GM08714 (cell line): ENCODE measurements at regions not wholly inside any gene's neighbourhood (a gene's known extent, or its start where the extent isn't known, plus 50 kb on each side); places are given as distances from the start of the nearest gene placed in this dataset.

Experiments
- H3K4me3 ChIP-seq: fragments of 200-500 bp; sonication (Bioruptor generic); 2 replicates; pipeline ENCODE4 v1.5.1; 2014; ENCODE audit warnings: mild to moderate bottlenecking, low read length, inconsistent platforms
- ZNF274 ChIP-seq: IDR thresholded peaks from 2 replicates; pipeline ENCODE4 v1.6.1; 2012; ENCODE audit warnings: mild to moderate bottlenecking, low read depth, low read length

DNA sequence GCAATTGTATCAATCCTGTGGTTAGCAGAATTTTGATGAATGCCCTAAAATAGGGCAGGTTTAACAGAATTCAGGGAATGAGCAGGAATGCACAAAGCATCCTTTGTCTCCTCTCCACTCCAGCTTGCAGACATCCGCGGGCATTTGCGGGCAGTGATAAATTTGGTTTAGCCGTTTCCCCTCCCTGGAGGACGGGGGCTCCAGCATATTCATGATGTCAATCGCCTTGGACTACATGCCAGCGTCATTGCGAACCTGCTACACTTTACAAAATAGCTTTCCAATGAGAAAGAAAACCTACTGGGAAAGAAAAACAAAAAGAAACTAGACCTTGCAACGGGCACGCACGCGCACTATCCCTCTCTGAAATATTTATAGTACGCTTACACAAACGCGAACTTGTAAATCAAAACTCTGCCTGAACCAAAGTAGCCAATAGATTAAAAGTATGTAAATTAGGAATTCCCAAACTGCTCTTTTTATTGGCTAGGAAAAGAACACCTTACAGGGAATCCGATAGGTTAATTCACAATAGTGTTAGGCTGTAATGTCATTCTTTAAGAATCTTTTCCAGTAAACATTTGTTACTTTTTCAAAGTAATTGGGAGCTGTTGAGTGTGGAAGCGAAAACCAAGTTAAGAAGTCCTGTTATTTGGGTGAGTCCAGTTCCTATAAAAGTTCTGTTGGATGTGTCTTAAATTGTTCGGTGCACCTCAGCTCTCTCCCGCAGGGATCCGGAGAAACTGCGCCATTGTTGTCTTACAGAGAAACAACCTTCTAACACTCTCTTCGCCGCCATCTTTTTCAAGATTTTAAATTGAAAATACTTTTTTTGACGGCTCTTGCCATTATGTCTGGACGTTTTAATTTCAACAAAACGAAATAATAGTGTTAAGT lies 136.7 kb downstream of the HFE start:
- TF ChIP-seq ZNF274, result no peak
- H3K4me3 ChIP-seq, result peak overlapping the region; percentile 96

DNA sequence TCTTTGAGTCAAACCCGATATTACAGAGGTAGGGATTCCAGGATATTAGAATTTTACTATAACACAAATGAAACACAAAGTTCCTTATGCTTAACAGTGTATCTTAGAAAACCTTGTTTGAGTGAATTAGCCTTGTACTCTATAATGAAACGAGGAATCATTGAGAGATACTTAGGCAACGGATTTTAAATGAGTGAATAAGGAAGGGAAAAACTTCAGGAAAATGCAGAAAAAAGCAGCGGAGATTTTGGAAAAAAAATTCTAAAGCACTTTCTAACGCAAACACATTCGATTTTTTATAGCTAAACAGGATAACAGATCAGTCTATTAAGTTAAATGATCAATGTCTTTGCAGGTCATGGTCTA lies 137.3 kb downstream of the HFE start:
- no peak for TF ChIP-seq ZNF274
- H3K4me3 ChIP-seq, result peak overlapping the region; percentile 96

DNA sequence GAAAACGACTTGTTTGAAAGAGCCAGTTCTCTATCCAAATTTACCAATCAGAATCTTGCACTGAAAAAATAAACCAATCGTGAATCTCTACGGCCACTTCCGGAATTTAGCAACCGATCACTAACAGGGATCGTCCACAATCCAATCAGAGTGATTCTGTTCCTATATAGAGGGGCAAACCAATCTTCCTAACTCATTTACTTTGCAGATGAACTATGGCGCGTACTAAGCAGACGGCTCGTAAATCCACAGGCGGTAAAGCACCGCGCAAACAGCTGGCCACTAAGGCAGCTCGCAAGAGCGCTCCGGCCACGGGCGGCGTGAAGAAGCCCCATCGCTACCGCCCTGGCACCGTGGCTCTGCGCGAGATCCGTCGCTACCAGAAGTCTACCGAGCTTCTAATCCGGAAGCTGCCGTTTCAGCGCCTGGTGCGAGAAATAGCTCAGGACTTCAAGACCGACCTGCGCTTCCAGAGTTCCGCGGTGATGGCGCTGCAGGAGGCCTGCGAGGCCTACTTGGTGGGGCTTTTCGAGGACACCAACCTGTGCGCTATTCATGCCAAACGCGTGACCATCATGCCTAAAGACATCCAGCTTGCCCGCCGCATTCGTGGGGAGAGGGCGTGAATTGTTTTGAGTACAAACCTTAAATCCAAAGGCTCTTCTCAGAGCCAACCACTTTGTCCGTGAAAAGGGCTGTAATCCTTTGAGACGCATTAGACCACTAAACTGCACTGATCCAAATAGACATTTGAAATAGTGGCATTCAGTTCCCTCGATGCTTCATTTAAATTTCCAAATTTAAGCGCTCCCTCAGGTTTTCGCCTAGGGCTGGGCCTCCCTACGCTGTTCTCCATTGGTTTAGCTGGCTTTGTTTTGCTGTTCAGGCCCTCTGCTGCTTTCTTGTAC lies 138.0 kb downstream of the HFE start:
- no peak for TF ChIP-seq ZNF274
- H3K4me3 ChIP-seq, result peak overlapping the region; percentile 96

DNA sequence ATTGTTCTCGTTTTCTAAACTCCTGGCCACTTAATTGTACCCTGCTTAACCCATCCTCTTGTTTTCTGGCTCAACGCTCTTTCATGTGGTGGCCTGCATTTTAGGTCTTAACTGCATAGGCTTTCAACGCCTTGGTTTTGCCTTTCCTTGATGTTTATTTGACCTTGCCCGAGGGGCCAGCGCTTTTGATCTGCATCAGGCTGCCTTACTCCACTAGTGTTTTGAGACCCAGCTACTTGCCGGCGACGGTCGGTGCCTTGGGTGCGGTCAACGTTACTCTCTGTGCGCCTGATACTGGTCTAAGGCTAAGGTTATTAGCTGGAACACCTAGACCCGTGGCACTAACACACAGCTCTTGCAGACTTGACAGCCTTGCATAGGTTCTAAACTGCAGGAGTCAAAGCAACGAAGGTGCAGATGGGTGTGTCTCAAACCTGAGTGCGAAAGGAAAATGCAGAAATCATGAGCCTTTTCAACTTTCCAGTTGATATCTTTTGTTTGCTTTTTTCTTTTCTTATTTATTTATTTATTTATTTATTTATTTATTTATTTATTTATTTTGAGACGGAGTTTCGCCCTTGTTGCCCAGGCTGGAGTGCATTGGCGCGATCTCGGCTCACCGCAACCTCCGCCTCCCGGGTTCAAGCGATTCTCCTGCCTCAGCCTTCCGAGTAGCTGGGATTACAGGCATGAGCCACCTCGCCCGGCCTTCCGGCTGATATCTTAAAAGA lies 138.8 kb downstream of the HFE start:
- H3K4me3 ChIP-seq, result peak overlapping the region; percentile 96; the same call in 1 of the 2 replicates
- no peak for TF ChIP-seq ZNF274

DNA sequence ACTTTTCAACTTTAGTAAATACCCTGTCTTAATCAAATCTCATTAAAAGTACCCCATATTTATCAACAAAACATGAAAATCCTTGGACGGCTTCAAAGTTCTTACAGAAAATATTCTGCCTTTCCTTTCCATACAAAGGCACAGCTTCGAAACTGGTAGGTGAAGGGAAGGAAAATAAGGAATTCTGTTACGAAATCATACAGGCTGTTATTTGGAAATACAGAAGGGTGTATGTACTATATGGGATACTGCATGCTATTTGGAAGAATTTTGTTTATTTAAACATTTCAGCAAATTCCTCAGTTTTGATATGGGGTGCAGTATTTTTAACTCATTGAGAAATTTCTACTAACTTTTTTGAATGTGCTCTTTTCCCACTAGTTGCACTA lies 138.4 kb upstream of the BTN3A2 start:
- H3K4me3 ChIP-seq, result no peak overlapping the region
- TF ChIP-seq ZNF274, result no peak

DNA sequence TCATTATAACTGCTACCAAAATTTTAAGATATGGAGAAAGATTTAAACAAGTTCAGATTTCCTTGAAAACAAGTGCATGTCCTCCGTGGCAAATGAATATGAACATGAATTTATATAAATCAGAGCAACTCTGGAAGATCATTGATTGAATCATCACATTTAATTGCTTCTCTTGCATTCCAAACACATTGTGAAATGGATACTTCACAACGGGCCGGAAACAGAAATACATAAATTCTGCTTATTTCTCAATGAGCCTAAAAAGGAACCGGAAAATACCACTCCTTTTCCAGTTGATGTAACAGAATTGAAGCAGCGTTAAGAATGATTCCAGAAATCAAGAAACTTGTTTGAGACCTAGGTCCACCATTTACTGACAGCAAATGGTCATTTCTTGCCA lies 134.6 kb upstream of the BTN3A2 start:
- TF ChIP-seq ZNF274, result no peak
- no peak overlapping the region for H3K4me3 ChIP-seq

DNA sequence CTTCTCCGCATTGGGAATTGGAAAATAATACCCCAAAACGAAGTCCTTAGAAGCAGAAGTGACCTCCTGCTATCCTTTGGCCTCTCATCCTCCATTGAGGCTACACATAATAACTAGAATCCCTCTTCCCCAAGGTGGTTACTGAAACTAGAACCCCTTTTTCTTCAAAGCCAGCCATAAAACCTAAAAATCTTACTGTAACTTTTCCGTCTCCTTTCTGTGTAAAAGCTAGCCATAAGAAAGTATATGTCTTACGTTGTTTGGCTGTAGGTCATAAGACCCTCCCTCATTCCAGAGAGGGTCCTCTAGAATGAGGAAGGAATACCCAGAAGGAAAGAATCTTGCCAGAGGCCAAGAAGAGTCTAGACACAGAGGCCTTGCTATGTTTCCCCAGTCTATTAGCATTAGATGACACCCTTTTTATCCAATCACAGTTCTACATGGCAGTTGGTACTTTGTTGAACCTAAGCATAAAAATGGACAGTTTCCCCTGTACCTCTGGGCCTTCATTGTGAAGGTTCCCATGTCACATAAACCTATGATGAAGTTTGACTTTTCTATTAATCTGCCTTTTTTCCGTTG lies 133.9 kb upstream of the BTN3A2 start:
- no peak for TF ChIP-seq ZNF274
- no peak overlapping the region for H3K4me3 ChIP-seq

DNA sequence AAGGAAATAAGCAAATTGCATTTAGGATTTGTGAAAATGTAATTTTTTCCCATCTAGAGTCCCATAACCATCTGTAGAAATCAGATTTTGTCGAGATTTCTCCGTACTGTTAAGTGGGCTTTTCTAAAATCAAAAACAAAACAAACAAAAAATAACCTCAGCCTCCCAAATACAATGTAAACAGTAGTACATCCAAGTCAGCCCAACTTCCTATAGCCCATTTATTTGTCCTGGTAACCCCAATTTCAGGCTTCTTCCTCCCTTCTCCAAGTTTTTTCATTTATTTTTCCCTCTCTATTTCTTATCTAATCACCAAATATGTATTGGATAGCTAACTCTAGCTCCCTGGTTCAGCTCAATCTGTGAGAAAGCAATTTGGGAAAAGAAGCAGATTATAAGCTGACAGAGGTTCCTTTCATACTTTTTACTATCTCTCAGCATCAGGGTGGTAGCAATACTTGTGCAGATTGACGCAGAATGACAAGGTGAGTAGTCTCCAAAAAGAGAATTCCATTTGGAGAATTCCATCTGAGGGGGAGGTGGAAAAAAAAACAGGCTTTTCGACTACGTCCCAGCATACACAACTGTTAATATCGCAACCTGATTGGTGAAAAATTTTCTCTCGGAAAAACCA lies 132.6 kb upstream of the BTN3A2 start:
- H3K4me3 ChIP-seq, result peak overlapping the region; percentile 63; the same call in 1 of the 2 replicates
- no peak for TF ChIP-seq ZNF274

DNA sequence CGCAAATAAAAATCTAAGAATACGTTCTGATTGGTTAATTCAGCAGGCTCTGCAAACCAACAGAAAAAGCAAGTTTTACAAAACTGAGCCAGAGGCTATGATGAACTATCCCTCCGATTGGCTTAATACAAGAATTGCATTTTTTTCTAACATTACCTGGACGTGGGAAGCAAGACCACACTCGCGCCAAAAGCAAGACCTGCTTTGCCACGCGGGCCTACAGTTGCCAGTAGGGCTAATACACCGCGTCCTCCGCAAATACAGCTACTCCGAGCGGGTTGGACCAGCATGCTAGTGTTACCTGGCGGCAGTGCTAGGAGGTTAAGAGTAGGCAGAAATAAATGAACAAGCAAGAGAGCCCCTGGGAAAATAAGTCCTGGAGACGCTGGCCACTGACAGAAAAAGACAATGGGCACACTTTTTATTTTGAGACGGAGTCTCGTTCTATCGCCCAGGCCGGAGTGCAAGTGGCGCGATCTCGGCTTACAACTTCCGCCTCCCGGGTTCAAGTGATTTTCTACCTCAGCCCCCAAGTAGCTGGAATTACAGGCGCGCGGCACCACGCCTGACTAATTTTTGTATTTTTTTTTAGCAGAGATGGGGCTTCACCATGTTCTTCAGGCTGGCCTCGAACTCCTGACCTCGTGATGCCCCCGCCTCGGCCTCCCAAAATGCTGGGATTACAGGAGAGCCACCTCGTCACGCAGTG lies 131.9 kb upstream of the BTN3A2 start:
- no peak for TF ChIP-seq ZNF274
- peak overlapping the region; percentile 63; the same call in 1 of the 2 replicates for H3K4me3 ChIP-seq

DNA sequence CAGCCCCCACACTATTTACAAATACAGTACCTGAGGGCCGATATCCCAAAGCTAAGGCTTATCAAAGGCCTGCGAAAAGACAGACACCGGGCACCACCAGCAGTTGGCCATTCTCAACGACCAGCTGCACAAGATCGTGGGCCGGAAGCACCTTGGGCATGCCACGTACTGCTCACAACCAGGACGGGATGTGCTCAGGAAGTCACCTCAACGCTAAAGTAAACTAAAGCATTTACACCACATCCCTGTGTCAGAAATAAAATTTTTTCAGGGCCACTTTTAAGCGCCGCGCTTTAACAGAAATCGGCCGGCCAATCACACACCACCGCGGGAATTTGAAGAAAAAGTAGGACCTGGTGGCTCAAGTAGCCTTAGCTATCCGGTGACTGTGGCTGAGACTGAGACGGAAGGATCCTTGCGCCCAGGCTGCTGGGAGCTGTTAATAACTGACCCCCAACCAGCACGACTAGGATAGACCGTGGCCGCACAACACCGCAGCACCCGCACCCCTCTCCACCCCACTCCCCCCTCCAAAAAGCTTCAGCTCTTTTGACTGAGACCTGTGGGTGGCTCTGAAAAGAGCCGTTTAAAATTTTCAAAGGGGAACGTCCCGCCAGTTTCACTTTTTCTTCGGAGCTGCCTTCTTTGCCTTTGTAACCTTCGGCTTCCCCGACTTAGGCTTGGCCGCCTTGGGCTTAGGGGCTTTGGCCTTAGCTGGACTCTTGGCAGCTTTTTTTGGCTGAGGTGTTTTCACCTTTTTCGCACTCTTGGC lies 131.2 kb upstream of the BTN3A2 start:
- peak overlapping the region; percentile 63; the same call in 1 of the 2 replicates for H3K4me3 ChIP-seq
- no peak for TF ChIP-seq ZNF274

DNA sequence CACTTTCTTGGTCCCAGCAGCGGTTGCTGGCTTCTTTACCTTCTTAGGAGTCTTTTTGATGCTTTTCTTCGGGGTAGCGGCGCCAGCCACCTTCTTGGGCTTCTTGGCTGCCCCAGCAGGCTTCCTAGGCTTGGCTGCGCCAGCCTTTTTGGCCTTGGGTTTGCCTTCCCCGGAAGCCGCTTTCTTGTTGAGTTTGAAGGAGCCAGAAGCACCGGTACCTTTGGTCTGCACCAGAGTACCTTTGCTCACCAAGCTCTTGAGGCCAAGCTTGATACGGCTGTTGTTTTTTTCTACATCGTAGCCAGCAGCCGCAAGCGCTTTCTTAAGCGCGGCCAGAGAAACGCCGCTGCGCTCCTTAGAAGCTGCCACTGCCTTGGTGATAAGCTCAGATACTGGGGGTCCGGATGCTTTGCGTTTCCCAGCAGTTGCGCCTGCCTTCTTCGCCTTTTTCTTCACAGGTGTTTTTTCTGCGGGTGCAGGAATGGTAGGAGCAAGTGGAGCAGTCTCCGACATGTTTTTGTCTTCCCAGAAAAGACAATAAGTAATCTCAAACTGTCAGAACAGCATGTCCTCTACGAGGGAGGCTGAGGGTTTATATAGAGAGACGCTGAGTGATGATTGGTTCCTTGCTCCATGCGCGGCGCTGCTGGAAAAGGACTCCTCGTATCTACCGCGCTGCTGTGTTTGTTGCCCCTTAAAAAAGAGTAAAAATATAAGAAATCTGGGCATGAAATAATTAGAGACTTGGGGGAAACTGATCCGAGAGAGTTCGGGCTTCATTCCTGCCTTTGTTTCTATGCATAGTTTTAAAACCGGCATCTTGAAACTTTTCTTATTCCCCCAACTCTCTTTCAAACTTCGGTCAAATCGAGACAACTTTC lies 130.3 kb upstream of the BTN3A2 start:
- no peak for TF ChIP-seq ZNF274

More for the DNA sequence above, 130.3 kb upstream of the BTN3A2 start:
- peak overlapping the region; percentile 63 for H3K4me3 ChIP-seq
